CD14-positive monocyte (primary cell): ENCODE measurements at regions not wholly inside any gene's neighbourhood (a gene's known extent, or its start where the extent isn't known, plus 50 kb on each side); places are given as distances from the start of the nearest gene placed in this dataset.

Experiments used
- DNase-seq, 3 donors: peaks; one replicate each; pipeline ENCODE4 v3.0.0-alpha.2; 2011 to 2022
- H2AFZ ChIP-seq: 2 replicates; pipeline ENCODE4 v1.6.0; 2012; ENCODE audit warnings: mild to moderate bottlenecking, low read depth, low read length, inconsistent platforms; ENCODE audit not compliant: insufficient read depth, poor library complexity, severe bottlenecking
- H3K27ac ChIP-seq, 2 donors: 1 replicate in 1 of 2; 2 replicates in 1 of 2; pipeline ENCODE4 v1.5.1; 2012 to 2013; ENCODE audit warnings: low read length in 2 of 2, control low read depth in 1 of 2, inconsistent platforms in 1 of 2, low read depth in 1 of 2, mild to moderate bottlenecking in 1 of 2
- H3K27me3 ChIP-seq, 2 donors: one replicate each; pipeline versions ENCODE4 v1.6.0 to v1.6.1; 2011 to 2013; ENCODE audit warnings: low read length in 2 of 2; ENCODE audit not compliant: control insufficient read depth in 2 of 2, insufficient read depth in 2 of 2
- H3K36me3 ChIP-seq, 2 donors: replicated peaks in 1 of 2; 1 replicate in 1 of 2; 2 replicates in 1 of 2; pipeline versions ENCODE4 v1.5.1 to v1.6.1; 2012 to 2013; ENCODE audit warnings: low read length in 2 of 2, control low read depth in 1 of 2, inconsistent platforms in 1 of 2, mild to moderate bottlenecking in 1 of 2; ENCODE audit not compliant: insufficient read depth in 2 of 2, control insufficient read depth in 1 of 2
- H3K4me1 ChIP-seq, 2 donors: 1 replicate in 1 of 2; 2 replicates in 1 of 2; pipeline versions ENCODE4 v1.5.1 to v1.6.1; 2012 to 2013; ENCODE audit warnings: low read length in 2 of 2, control low read depth in 1 of 2, inconsistent platforms in 1 of 2, mild to moderate bottlenecking in 1 of 2, moderate library complexity in 1 of 2; ENCODE audit not compliant: insufficient read depth in 2 of 2, control insufficient read depth in 1 of 2
- H3K4me2 ChIP-seq: replicated peaks from 2 replicates; pipeline ENCODE3; 2012; ENCODE audit warnings: low read length, moderate library complexity, mild to moderate bottlenecking; ENCODE audit not compliant: poor library complexity, severe bottlenecking; ENCODE audit errors: extremely low read depth
- H3K4me3 ChIP-seq, 3 experiments: fragments of 200-600 bp in 1 of 3; sonication (generic) in 1 of 3; replicated peaks in 1 of 3; 1 replicate in 2 of 3; 2 replicates in 1 of 3; pipeline ENCODE4 v1.5.1; 2011 to 2013; ENCODE audit warnings: low read length in 3 of 3, mild to moderate bottlenecking in 3 of 3, control low read depth in 2 of 3, low read depth in 2 of 3, inconsistent platforms in 1 of 3, moderate library complexity in 1 of 3
- H3K79me2 ChIP-seq: 2 replicates; pipeline ENCODE4 v1.6.0; 2012; ENCODE audit warnings: mild to moderate bottlenecking, control low read depth, inconsistent platforms, low read length, moderate library complexity; ENCODE audit not compliant: insufficient read depth
- H3K9ac ChIP-seq: 2 replicates; pipeline ENCODE4 v1.6.0; 2017; ENCODE audit warnings: low read length, mild to moderate bottlenecking; ENCODE audit not compliant: insufficient read depth, poor library complexity, severe bottlenecking
- H3K9me3 ChIP-seq, 2 donors: replicated peaks in 1 of 2; 1 replicate in 1 of 2; 2 replicates in 1 of 2; pipeline versions ENCODE4 v1.5.1 to v1.6.1; 2012 to 2013; ENCODE audit warnings: low read length in 2 of 2, control low read depth in 1 of 2; ENCODE audit not compliant: control insufficient read depth in 1 of 2, insufficient read depth in 1 of 2
- H4K20me1 ChIP-seq: 2 replicates; pipeline ENCODE4 v1.6.0; 2012; ENCODE audit warnings: mild to moderate bottlenecking, low read length, control low read depth, moderate library complexity; ENCODE audit not compliant: insufficient read depth
- H3K27ac Mint-ChIP-seq, 7 donors: one replicate each; pipeline ENCODE4 v1.8.0; 2020; ENCODE audit warnings: mild to moderate bottlenecking in 7 of 7, mixed read lengths in 7 of 7, moderate library complexity in 6 of 7, inconsistent platforms in 2 of 7
- H3K27me3 Mint-ChIP-seq, 3 donors: one replicate each; pipeline ENCODE4 v1.8.0; 2021 to 2022; ENCODE audit warnings: low read depth in 3 of 3, mild to moderate bottlenecking in 3 of 3, mixed read lengths in 3 of 3, moderate library complexity in 3 of 3, inconsistent platforms in 1 of 3
- H3K36me3 Mint-ChIP-seq, 2 donors: one replicate each; pipeline ENCODE4 v1.8.0; 2020; ENCODE audit warnings: mixed read lengths in 2 of 2, inconsistent platforms in 1 of 2, mild to moderate bottlenecking in 1 of 2
- H3K4me1 Mint-ChIP-seq: one replicate; pipeline ENCODE4 v1.8.0; 2020; ENCODE audit warnings: mild to moderate bottlenecking, mixed read lengths
- H3K4me3 Mint-ChIP-seq, 2 donors: one replicate each; pipeline ENCODE4 v1.8.0; 2020; ENCODE audit warnings: mild to moderate bottlenecking in 2 of 2, mixed read lengths in 2 of 2, moderate library complexity in 1 of 2
- H3K9me3 Mint-ChIP-seq, 7 donors: one replicate each; pipeline ENCODE4 v1.8.0; 2020 to 2022; ENCODE audit warnings: mixed read lengths in 7 of 7, mild to moderate bottlenecking in 6 of 7, moderate library complexity in 6 of 7, inconsistent platforms in 2 of 7
- CTCF ChIP-seq: fragments of 200-600 bp; IDR thresholded peaks from one replicate; pipeline ENCODE4 v1.8.0; 2022; ENCODE audit warnings: antibody characterized with exemption, mild to moderate bottlenecking
- WGBS: methylation state at CpG from one replicate; pipeline ENCODE4 v1.1.5; 2013; ENCODE audit warnings: missing lambda C conversion rate; ENCODE audit not compliant: insufficient coverage; 5-methylcytosine and 5-hydroxymethylcytosine counted together
- intact Hi-C, 2 donors: fragments of 100-400 bp; cut with micrococcal nuclease; formaldehyde crosslinking; loops; one replicate each; pipeline versions ENCODE4 v1.15.0 to v1.15.1; 2023

- no peaks in the 10 kb centered on the region for H3K36me3 Mint-ChIP-seq
- H3K9me3 ChIP-seq = peaks cover 0 to 3% of the 10 kb centered on the region in 2 donors
- H3K36me3 ChIP-seq = no peaks in the 10 kb centered on the region
- no peaks in the 10 kb centered on the region for H3K79me2 ChIP-seq
- H3K9ac ChIP-seq = no peak overlapping the region
- WGBS = no CpG with 5 or more reads among the region's 3 CpGs
- H3K4me3 Mint-ChIP-seq = no peak overlapping the region
- no peak for TF ChIP-seq CTCF
- no peak overlapping the region for H3K4me2 ChIP-seq
- H3K9me3 Mint-ChIP-seq = peaks cover 0 to 6% (median 2%) of the 10 kb centered on the region in 7 donors
- no peaks in the 10 kb centered on the region for H3K4me1 Mint-ChIP-seq
- H3K27me3 Mint-ChIP-seq = peaks cover 2 to 5% (median 2%) of the 10 kb centered on the region in 3 donors
- no peak overlapping the region for H3K4me3 ChIP-seq
- H3K27me3 ChIP-seq = no peaks in the 10 kb centered on the region
- intact Hi-C loops = no loop called here
- DNase-seq = no peak
- H3K27ac Mint-ChIP-seq = no peak overlapping the region
- no peaks in the 10 kb centered on the region for H3K4me1 ChIP-seq
- no peaks in the 10 kb centered on the region for H4K20me1 ChIP-seq
- no peak overlapping the region for H3K27ac ChIP-seq
- no peak overlapping the region for H2AFZ ChIP-seq
Observed at GRCh38 chr1:117702654-117703053, 96.8 kb downstream of the TENT5C start.

- Mint-ChIP-seq H3K36me3 (no peaks in the 10 kb centered on the region), H3K27me3 (peaks cover 0 to 2% (median 0%) of the 10 kb centered on the region in 3 donors), H3K4me3 (no peak overlapping the region), H3K9me3 (peaks cover 0 to 6% (median 2%) of the 10 kb centered on the region in 7 donors), H3K4me1 (no peaks in the 10 kb centered on the region), H3K27ac (no peak overlapping the region)
- H3K79me2 ChIP-seq = no peaks in the 10 kb centered on the region
- intact Hi-C loops = no loop called here
- no peak overlapping the region for H3K9ac ChIP-seq
- no peak overlapping the region for H2AFZ ChIP-seq
- no peak for DNase-seq
- no peak overlapping the region for H3K27ac ChIP-seq
- no peaks in the 10 kb centered on the region for H3K27me3 ChIP-seq
- H4K20me1 ChIP-seq = no peaks in the 10 kb centered on the region
- no peaks in the 10 kb centered on the region for H3K4me1 ChIP-seq
- H3K4me2 ChIP-seq = no peak overlapping the region
- TF ChIP-seq CTCF = no peak
- no peaks in the 10 kb centered on the region for H3K36me3 ChIP-seq
- no peak overlapping the region for H3K4me3 ChIP-seq
- peaks cover 0 to 3% of the 10 kb centered on the region in 2 donors for H3K9me3 ChIP-seq
Observed at GRCh38 chr1:117707371-117707770, 101.5 kb downstream of the TENT5C start.
